ENCODE measurements at regions not wholly inside any gene's neighbourhood (a gene's known extent, or its start where the extent isn't known, plus 50 kb on each side); places are given as distances from the start of the nearest gene placed in this dataset.

GRCh38 chr6:164417537-164418261, 891.7 kb downstream of the C6orf118 start:
- TF ChIP-seq ZFP30 (CRISPR knock-in tag; IDR thresholded peaks at IDR 0.05): no peak
- no peak for TF ChIP-seq ZC3H10 (CRISPR knock-in tag; IDR thresholded peaks at IDR 0.05)
- TF ChIP-seq ZNF8 (CRISPR knock-in tag; IDR thresholded peaks at IDR 0.05): no peak
- TF ChIP-seq POU6F1 (CRISPR knock-in tag; IDR thresholded peaks at IDR 0.05; ENCODE audit: borderline replicate concordance, low read depth): no peak
- no peak for TF ChIP-seq SNAI2 (CRISPR knock-in tag; IDR thresholded peaks at IDR 0.05)
- no peak for TF ChIP-seq PPARA (CRISPR knock-in tag; IDR thresholded peaks at IDR 0.05; ENCODE audit: borderline replicate concordance)
- ATAC-seq: no peak

DNA sequence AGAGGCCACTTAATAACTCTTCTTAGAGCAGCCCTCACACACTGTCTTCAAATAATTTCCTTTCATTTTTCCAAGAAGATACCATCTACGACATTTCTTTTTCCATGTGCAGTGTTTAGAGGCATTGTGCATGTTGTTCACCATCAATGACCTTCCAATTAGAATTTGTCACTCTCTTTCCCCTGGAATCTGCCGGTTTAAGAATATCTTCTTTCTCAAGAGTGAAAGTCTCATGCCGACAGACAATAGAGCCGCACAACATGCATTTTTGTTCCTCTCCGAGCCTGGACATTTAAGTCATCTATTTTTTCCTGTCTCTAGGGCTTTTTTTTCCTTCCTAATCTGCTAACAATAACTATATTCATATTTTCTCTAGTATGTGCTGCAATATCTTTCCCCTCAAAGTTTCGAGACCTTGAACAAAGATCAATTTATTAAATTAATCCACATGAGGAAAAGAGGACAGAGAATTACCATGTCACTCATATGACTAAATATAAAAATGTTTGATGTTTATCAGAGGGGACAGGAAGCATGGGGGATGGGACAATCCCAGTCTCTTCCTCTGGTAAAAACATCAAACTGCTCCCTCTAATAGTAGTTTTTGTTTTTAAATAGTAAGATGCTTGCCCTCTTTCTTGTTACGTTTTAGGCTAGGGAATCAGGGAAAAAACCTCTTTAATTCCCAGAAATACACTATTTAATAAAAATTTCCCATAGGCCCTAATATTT, 893.4 kb downstream of the C6orf118 start:
- TF ChIP-seq ZC3H10 (CRISPR knock-in tag; IDR thresholded peaks at IDR 0.05): no peak
- no peak for TF ChIP-seq OSR1 (CRISPR knock-in tag; IDR thresholded peaks at IDR 0.05)
- no peak for TF ChIP-seq ARNTL (CRISPR knock-in tag; IDR thresholded peaks at IDR 0.05; ENCODE audit: borderline replicate concordance, low read depth)
- no peak for TF ChIP-seq PPARA (CRISPR knock-in tag; IDR thresholded peaks at IDR 0.05; ENCODE audit: borderline replicate concordance)
- TF ChIP-seq ZNF8 (CRISPR knock-in tag; IDR thresholded peaks at IDR 0.05): no peak
- TF ChIP-seq ZNF70 (CRISPR knock-in tag; IDR thresholded peaks at IDR 0.05): no peak
- ATAC-seq: no peak

GRCh38 chr6:164414695-164415094, 894.7 kb downstream of the C6orf118 start:
- no peak for ATAC-seq
- TF ChIP-seq ARNTL (CRISPR knock-in tag; IDR thresholded peaks at IDR 0.05; ENCODE audit: borderline replicate concordance, low read depth): no peak
- TF ChIP-seq TOX (CRISPR knock-in tag; IDR thresholded peaks at IDR 0.05; ENCODE audit: borderline replicate concordance): no peak

- TF ChIP-seq ISL1 (CRISPR knock-in tag; IDR thresholded peaks at IDR 0.05): no peak
- TF ChIP-seq ARNTL (CRISPR knock-in tag; IDR thresholded peaks at IDR 0.05; ENCODE audit: borderline replicate concordance, low read depth): no peak
- TF ChIP-seq ZFP3 (CRISPR knock-in tag; IDR thresholded peaks at IDR 0.05): no peak
- TF ChIP-seq, protein P1, sequence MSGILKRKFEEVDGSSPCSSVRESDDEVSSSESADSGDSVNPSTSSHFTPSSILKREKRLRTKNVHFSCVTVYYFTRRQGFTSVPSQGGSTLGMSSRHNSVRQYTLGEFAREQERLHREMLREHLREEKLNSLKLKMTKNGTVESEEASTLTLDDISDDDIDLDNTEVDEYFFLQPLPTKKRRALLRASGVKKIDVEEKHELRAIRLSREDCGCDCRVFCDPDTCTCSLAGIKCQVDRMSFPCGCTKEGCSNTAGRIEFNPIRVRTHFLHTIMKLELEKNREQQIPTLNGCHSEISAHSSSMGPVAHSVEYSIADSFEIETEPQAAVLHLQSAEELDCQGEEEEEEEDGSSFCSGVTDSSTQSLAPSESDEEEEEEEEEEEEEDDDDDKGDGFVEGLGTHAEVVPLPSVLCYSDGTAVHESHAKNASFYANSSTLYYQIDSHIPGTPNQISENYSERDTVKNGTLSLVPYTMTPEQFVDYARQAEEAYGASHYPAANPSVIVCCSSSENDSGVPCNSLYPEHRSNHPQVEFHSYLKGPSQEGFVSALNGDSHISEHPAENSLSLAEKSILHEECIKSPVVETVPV (CRISPR knock-in tag; IDR thresholded peaks at IDR 0.05): no peak
- TF ChIP-seq TOX (CRISPR knock-in tag; IDR thresholded peaks at IDR 0.05; ENCODE audit: borderline replicate concordance): no peak
- TF ChIP-seq ZNF70 (CRISPR knock-in tag; IDR thresholded peaks at IDR 0.05): no peak
- TF ChIP-seq PPARA (CRISPR knock-in tag; IDR thresholded peaks at IDR 0.05; ENCODE audit: borderline replicate concordance): no peak
- no peak for TF ChIP-seq SNAI2 (CRISPR knock-in tag; IDR thresholded peaks at IDR 0.05)
- TF ChIP-seq CSDC2 (CRISPR knock-in tag; IDR thresholded peaks at IDR 0.05): no peak
- TF ChIP-seq TCF4 (CRISPR knock-in tag; IDR thresholded peaks at IDR 0.05; ENCODE audit: borderline replicate concordance): no peak
- TF ChIP-seq ZFP30 (CRISPR knock-in tag; IDR thresholded peaks at IDR 0.05): no peak
- TF ChIP-seq, protein P2, sequence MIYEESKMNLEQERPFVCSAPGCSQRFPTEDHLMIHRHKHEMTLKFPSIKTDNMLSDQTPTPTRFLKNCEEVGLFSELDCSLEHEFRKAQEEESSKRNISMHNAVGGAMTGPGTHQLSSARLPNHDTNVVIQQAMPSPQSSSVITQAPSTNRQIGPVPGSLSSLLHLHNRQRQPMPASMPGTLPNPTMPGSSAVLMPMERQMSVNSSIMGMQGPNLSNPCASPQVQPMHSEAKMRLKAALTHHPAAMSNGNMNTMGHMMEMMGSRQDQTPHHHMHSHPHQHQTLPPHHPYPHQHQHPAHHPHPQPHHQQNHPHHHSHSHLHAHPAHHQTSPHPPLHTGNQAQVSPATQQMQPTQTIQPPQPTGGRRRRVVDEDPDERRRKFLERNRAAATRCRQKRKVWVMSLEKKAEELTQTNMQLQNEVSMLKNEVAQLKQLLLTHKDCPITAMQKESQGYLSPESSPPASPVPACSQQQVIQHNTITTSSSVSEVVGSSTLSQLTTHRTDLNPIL (CRISPR knock-in tag; IDR thresholded peaks at IDR 0.05; ENCODE audit: low read depth): no peak
- TF ChIP-seq OSR1 (CRISPR knock-in tag; IDR thresholded peaks at IDR 0.05): no peak
- no peak for TF ChIP-seq ZC3H10 (CRISPR knock-in tag; IDR thresholded peaks at IDR 0.05)
- ATAC-seq: no peak
These were observed 896.8 kb downstream of the C6orf118 start for GRCh38 chr6:164412566-164412965.

DNA sequence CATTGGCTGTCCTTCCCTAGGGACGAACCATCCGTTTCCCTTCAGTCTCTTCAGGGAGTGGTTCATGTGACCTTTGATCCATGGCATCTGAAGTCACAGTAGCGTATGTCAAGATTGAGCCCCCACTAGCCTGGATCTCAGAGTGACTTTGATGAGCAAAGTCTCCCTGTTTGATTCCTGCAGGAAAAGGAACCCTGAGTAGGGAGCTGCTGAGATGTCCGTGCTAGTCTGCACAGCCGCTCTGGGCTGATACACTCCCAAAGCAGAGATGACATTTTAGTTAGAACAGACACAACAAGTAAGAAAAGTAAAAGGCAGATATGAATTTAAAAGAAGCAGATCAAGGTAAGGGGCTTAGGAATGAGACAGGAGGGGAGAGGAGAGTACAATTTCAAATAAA, 899.4 kb downstream of the C6orf118 start:
- TF ChIP-seq PATZ1 (CRISPR knock-in tag; IDR thresholded peaks at IDR 0.05; ENCODE audit: borderline replicate concordance): no peak
- no peak for TF ChIP-seq ZFP30 (CRISPR knock-in tag; IDR thresholded peaks at IDR 0.05)
- TF ChIP-seq ISL1 (CRISPR knock-in tag; IDR thresholded peaks at IDR 0.05): no peak
- ATAC-seq: no peak

Data from SK-N-SH treated with all-trans-retinoic acid at 6 μM for 48 hours (cell line).